Neuronal stem cell (in vitro differentiated cells): ENCODE measurements at regions not wholly inside any gene's neighbourhood (a gene's known extent, or its start where the extent isn't known, plus 50 kb on each side); places are given as distances from the start of the nearest gene placed in this dataset.

Experiments used
- DNase-seq: peaks from one replicate; pipeline ENCODE4 v3.0.0-alpha.2; 2013; ENCODE audit warnings: low spot score
- H2AFZ ChIP-seq: one replicate; pipeline ENCODE4 v1.6.1; 2013; ENCODE audit warnings: mild to moderate bottlenecking, low read length, inconsistent platforms
- H2AK5ac ChIP-seq: 2 replicates; pipeline ENCODE4 v1.6.1; 2013; ENCODE audit warnings: low read depth, mild to moderate bottlenecking, inconsistent platforms, low read length, moderate library complexity, mixed read lengths
- H2BK120ac ChIP-seq: 2 replicates; pipeline ENCODE4 v1.6.1; 2013; ENCODE audit warnings: low read depth, mild to moderate bottlenecking, inconsistent platforms, low read length, moderate library complexity, mixed read lengths
- H2BK12ac ChIP-seq: one replicate; pipeline ENCODE4 v1.6.1; 2013; ENCODE audit warnings: low read length, inconsistent platforms
- H2BK15ac ChIP-seq: 2 replicates; pipeline ENCODE4 v1.6.1; 2013; ENCODE audit warnings: mild to moderate bottlenecking, low read length, inconsistent platforms, mixed read lengths
- H2BK5ac ChIP-seq: one replicate; pipeline ENCODE4 v1.6.1; 2013; ENCODE audit warnings: inconsistent platforms, mild to moderate bottlenecking, low read length, moderate library complexity
- H3K14ac ChIP-seq: one replicate; pipeline ENCODE4 v1.6.1; 2013; ENCODE audit warnings: low read length, inconsistent platforms
- H3K18ac ChIP-seq: 2 replicates; pipeline ENCODE4 v1.6.1; 2013; ENCODE audit warnings: low read length, inconsistent platforms
- H3K23ac ChIP-seq: 2 replicates; pipeline ENCODE4 v1.6.1; 2013; ENCODE audit warnings: low read depth, mild to moderate bottlenecking, mixed read lengths, low read length, inconsistent platforms; ENCODE audit not compliant: poor library complexity
- H3K27ac ChIP-seq: replicated peaks from 3 replicates; pipeline ENCODE4 v1.5.1; 2013; ENCODE audit warnings: low read length, inconsistent platforms
- H3K27me3 ChIP-seq, 3 experiments: 2 replicates each; pipeline ENCODE4 v1.6.1; 2013; ENCODE audit warnings: low read length in 3 of 3, mild to moderate bottlenecking in 2 of 3, inconsistent platforms in 1 of 3, low read depth in 1 of 3, mixed read lengths in 1 of 3, moderate library complexity in 1 of 3; ENCODE audit not compliant: control insufficient read depth in 3 of 3, insufficient read depth in 3 of 3
- H3K36me3 ChIP-seq, 2 donors: replicated peaks in 1 of 2; 2 replicates each; pipeline ENCODE4 v1.6.1; 2013; ENCODE audit warnings: low read length in 2 of 2; ENCODE audit not compliant: control insufficient read depth in 2 of 2, insufficient read depth in 2 of 2
- H3K4ac ChIP-seq: 2 replicates; pipeline ENCODE4 v1.6.1; 2013; ENCODE audit warnings: inconsistent platforms, mild to moderate bottlenecking, low read length, moderate library complexity
- H3K4me1 ChIP-seq, 2 donors: 1 replicate in 1 of 2; 2 replicates in 1 of 2; pipeline ENCODE4 v1.6.1; 2013; ENCODE audit warnings: low read length in 2 of 2, low read depth in 1 of 2; ENCODE audit not compliant: control insufficient read depth in 2 of 2, insufficient read depth in 1 of 2
- H3K4me2 ChIP-seq: one replicate; pipeline ENCODE4 v1.6.1; 2013; ENCODE audit warnings: mild to moderate bottlenecking, low read length, inconsistent platforms; ENCODE audit not compliant: insufficient read depth, poor library complexity, severe bottlenecking
- H3K4me3 ChIP-seq, 2 donors: 2 replicates each; pipeline ENCODE4 v1.5.1; 2013; ENCODE audit warnings: low read length in 2 of 2, mild to moderate bottlenecking in 2 of 2, inconsistent platforms in 1 of 2, moderate library complexity in 1 of 2
- H3K79me1 ChIP-seq: one replicate; pipeline ENCODE4 v1.6.1; 2013; ENCODE audit warnings: low read depth, mild to moderate bottlenecking, inconsistent platforms, low read length, moderate library complexity
- H3K9ac ChIP-seq: one replicate; pipeline ENCODE4 v1.6.1; 2013; ENCODE audit warnings: mild to moderate bottlenecking, low read depth, low read length, inconsistent platforms; ENCODE audit not compliant: poor library complexity
- H3K9me3 ChIP-seq, 2 donors: replicated peaks in 1 of 2; 2 replicates each; pipeline versions ENCODE3 to v1.6.1; 2013; ENCODE audit warnings: low read length in 2 of 2, mild to moderate bottlenecking in 2 of 2, inconsistent platforms in 1 of 2, low read depth in 1 of 2, mixed read lengths in 1 of 2, moderate library complexity in 1 of 2; ENCODE audit not compliant: control insufficient read depth in 2 of 2, insufficient read depth in 1 of 2
- H4K8ac ChIP-seq: one replicate; pipeline ENCODE4 v1.6.1; 2013; ENCODE audit warnings: low read depth, mild to moderate bottlenecking, inconsistent platforms, low read length, moderate library complexity
- H4K91ac ChIP-seq: one replicate; pipeline ENCODE4 v1.6.1; 2013; ENCODE audit warnings: low read length, low read depth, mild to moderate bottlenecking, inconsistent platforms; ENCODE audit not compliant: poor library complexity
- WGBS, 2 donors: extraction: QIAGEN DNeasy Blood & Tissue Kit; methylation state at CpG; one replicate each; pipeline ENCODE4 v1.1.7; 2013; ENCODE audit warnings: missing lambda C conversion rate in 2 of 2, mixed read lengths in 1 of 2; ENCODE audit not compliant: insufficient read length in 2 of 2, insufficient replicate concordance in 1 of 2; ENCODE audit errors: extremely low coverage in 2 of 2; 5-methylcytosine and 5-hydroxymethylcytosine counted together

- Histone ChIP-seq H4K8ac (no peak overlapping the region), H3K14ac (no peak overlapping the region), H3K9ac (no peak overlapping the region), H2BK5ac (no peak overlapping the region), H3K27ac (no peak overlapping the region), H4K91ac (no peak overlapping the region), H3K23ac (no peak overlapping the region), H3K4me1 (no peaks in the 10 kb centered on the region), H3K4me2 (no peak overlapping the region), H3K4me3 (no peak overlapping the region), H3K79me1 (no peaks in the 10 kb centered on the region), H2BK12ac (no peak overlapping the region), H2AFZ (no peak overlapping the region), H3K36me3 (no peaks in the 10 kb centered on the region), H3K27me3 (no peaks in the 10 kb centered on the region), H2AK5ac (no peak overlapping the region), H2BK120ac (no peak overlapping the region), H3K4ac (no peak overlapping the region), H3K18ac (no peak overlapping the region), H2BK15ac (no peak overlapping the region), H3K9me3 (no peaks in the 10 kb centered on the region)
- no peak for DNase-seq
- no CpG with 5 or more reads among the region's 4 CpGs for WGBS, 2 donors
Observed at GRCh38 chr1:224554056-224554455, 62.1 kb upstream of the CNIH3 start.

- no peak overlapping the region for H3K27ac ChIP-seq
- no peaks in the 10 kb centered on the region for H3K36me3 ChIP-seq
- no peak overlapping the region for H3K4me2 ChIP-seq
- H3K27me3 ChIP-seq: no peaks in the 10 kb centered on the region
- H3K4me3 ChIP-seq: no peak overlapping the region
- H3K79me1 ChIP-seq: no peaks in the 10 kb centered on the region
- H2AFZ ChIP-seq: no peak overlapping the region
- H3K9me3 ChIP-seq: no peaks in the 10 kb centered on the region
- H2BK15ac ChIP-seq: no peak overlapping the region
- H3K18ac ChIP-seq: no peak overlapping the region
- no peak overlapping the region for H2AK5ac ChIP-seq
- no peak overlapping the region for H2BK5ac ChIP-seq
- DNase-seq: no peak
- H3K23ac ChIP-seq: no peak overlapping the region
- WGBS, 2 donors: no CpG with 5 or more reads among the region's 4 CpGs
- H4K91ac ChIP-seq: no peak overlapping the region
- H4K8ac ChIP-seq: no peak overlapping the region
- H3K4me1 ChIP-seq: no peaks in the 10 kb centered on the region
- no peak overlapping the region for H3K4ac ChIP-seq
- H3K9ac ChIP-seq: no peak overlapping the region
- H3K14ac ChIP-seq: no peak overlapping the region
- no peak overlapping the region for H2BK120ac ChIP-seq
- no peak overlapping the region for H2BK12ac ChIP-seq
Observed at GRCh38 chr1:224554620-224555259, 61.4 kb upstream of the CNIH3 start.

GRCh38 chr1:224558904-224559303 lies 57.2 kb upstream of the CNIH3 start:
- H3K9ac ChIP-seq: no peak overlapping the region
- no peak overlapping the region for H2AFZ ChIP-seq
- no peaks in the 10 kb centered on the region for H3K9me3 ChIP-seq
- no peak overlapping the region for H2AK5ac ChIP-seq
- WGBS, 2 donors: no CpG with 5 or more reads among the region's 3 CpGs
- H2BK15ac ChIP-seq: no peak overlapping the region
- H3K4me1 ChIP-seq: no peaks in the 10 kb centered on the region
- no peak overlapping the region for H2BK5ac ChIP-seq
- H3K18ac ChIP-seq: no peak overlapping the region
- no peak overlapping the region for H3K14ac ChIP-seq
- H3K36me3 ChIP-seq: no peaks in the 10 kb centered on the region
- no peak for DNase-seq
- H2BK12ac ChIP-seq: no peak overlapping the region
- H3K4ac ChIP-seq: no peak overlapping the region
- no peaks in the 10 kb centered on the region for H3K79me1 ChIP-seq
- H3K4me2 ChIP-seq: no peak overlapping the region
- no peak overlapping the region for H4K91ac ChIP-seq
- H3K4me3 ChIP-seq: no peak overlapping the region
- H2BK120ac ChIP-seq: no peak overlapping the region
- H4K8ac ChIP-seq: no peak overlapping the region
- no peak overlapping the region for H3K27ac ChIP-seq
- H3K27me3 ChIP-seq: no peaks in the 10 kb centered on the region
- no peak overlapping the region for H3K23ac ChIP-seq

GRCh38 chr1:224559981-224560728 lies 56.0 kb upstream of the CNIH3 start:
- Histone ChIP-seq H2BK15ac (no peak overlapping the region), H2BK120ac (no peak overlapping the region), H3K9me3 (no peaks in the 10 kb centered on the region), H4K8ac (no peak overlapping the region), H3K4me2 (no peak overlapping the region), H3K23ac (no peak overlapping the region), H3K4ac (no peak overlapping the region), H2BK12ac (no peak overlapping the region), H2AK5ac (no peak overlapping the region), H3K27ac (no peak overlapping the region), H3K18ac (no peak overlapping the region), H3K4me1 (no peaks in the 10 kb centered on the region), H2AFZ (no peak overlapping the region), H3K4me3 (no peak overlapping the region), H3K9ac (no peak overlapping the region), H2BK5ac (no peak overlapping the region), H4K91ac (no peak overlapping the region), H3K79me1 (no peaks in the 10 kb centered on the region), H3K36me3 (no peaks in the 10 kb centered on the region), H3K27me3 (no peaks in the 10 kb centered on the region), H3K14ac (no peak overlapping the region)
- WGBS, 2 donors: no CpG with 5 or more reads among the region's 5 CpGs
- DNase-seq: no peak
